HEK293 (cell line): ENCODE measurements at regions not wholly inside any gene's neighbourhood (a gene's known extent, or its start where the extent isn't known, plus 50 kb on each side); places are given as distances from the start of the nearest gene placed in this dataset.
"Not testable (repeated sequence)": the region's sequence is repeated elsewhere in the genome, so short reads cannot be mapped to it uniquely, and the experiment has no call there.

Experiments
- CTCF ChIA-PET: fragments of 350-600 bp; formaldehyde crosslinking; extraction: SDS; loops from one replicate; lab custom pipeline; 2021; ENCODE audit warnings: antibody characterized with exemption; lab: Yijun Ruan, JAX
- POLR2A ChIA-PET: fragments of 300-600 bp; formaldehyde crosslinking; extraction: SDS; loops from one replicate; lab custom pipeline; 2020; ENCODE audit warnings: antibody characterized with exemption, inconsistent platforms; lab: Yijun Ruan, JAX
- H3K27ac ChIP-seq: fragments of 200-500 bp; sonication (Bioruptor generic); 2 replicates; pipeline ENCODE4 v1.5.1; 2014; ENCODE audit warnings: low read depth, low read length, control low read depth, inconsistent platforms; ENCODE audit errors: extremely low read depth
- H3K36me3 ChIP-seq, 2 experiments: fragments of 200-500 bp in 1 of 2; sonication (Bioruptor generic) in 1 of 2; 1 replicate in 1 of 2; 2 replicates in 1 of 2; pipeline ENCODE4 v1.5.1; 2014 to 2017; ENCODE audit warnings: inconsistent platforms in 2 of 2, low read length in 2 of 2; ENCODE audit not compliant: control insufficient read depth in 2 of 2, insufficient read depth in 1 of 2
- H3K4me1 ChIP-seq: fragments of 200-500 bp; sonication (Bioruptor generic); 2 replicates; pipeline ENCODE4 v1.5.1; 2014; ENCODE audit warnings: mild to moderate bottlenecking, low read length, inconsistent platforms; ENCODE audit not compliant: control insufficient read depth, insufficient read depth
- H3K4me3 ChIP-seq: 2 replicates; pipeline ENCODE4 v1.5.1; 2011; ENCODE audit warnings: low read depth, mild to moderate bottlenecking, control low read depth, low read length, moderate library complexity
- H3K9me3 ChIP-seq: fragments of 200-500 bp; sonication (Bioruptor generic); 2 replicates; pipeline ENCODE4 v1.5.1; 2014; ENCODE audit warnings: low read depth, low read length, inconsistent platforms; ENCODE audit not compliant: control insufficient read depth, insufficient read depth
- AEBP2 ChIP-seq: fragments of 450-650 bp; formaldehyde crosslinking; IDR thresholded peaks from 2 replicates; pipeline ENCODE4 v1.5.1; 2016; ENCODE audit warnings: missing biosample characterization, missing genetic modification characterization, borderline replicate concordance
- EGR2 ChIP-seq: fragments of 450-650 bp; formaldehyde crosslinking; IDR thresholded peaks from 2 replicates; pipeline ENCODE4 v1.5.1; 2016; ENCODE audit warnings: low read depth, missing biosample characterization, missing genetic modification characterization
- KLF1 ChIP-seq: fragments of 450-650 bp; formaldehyde crosslinking; IDR thresholded peaks from 2 replicates; pipeline ENCODE4 v1.5.1; 2016; ENCODE audit warnings: missing biosample characterization, missing genetic modification characterization
- KLF7 ChIP-seq: fragments of 450-650 bp; formaldehyde crosslinking; IDR thresholded peaks from 2 replicates; pipeline ENCODE4 v1.5.1; 2016; ENCODE audit warnings: missing biosample characterization, missing genetic modification characterization, borderline replicate concordance
- MYNN ChIP-seq: fragments of 450-650 bp; formaldehyde crosslinking; IDR thresholded peaks from 2 replicates; pipeline ENCODE4 v1.5.1; 2016; ENCODE audit warnings: missing biosample characterization, missing genetic modification characterization, borderline replicate concordance
- SALL2 ChIP-seq: fragments of 450-650 bp; formaldehyde crosslinking; IDR thresholded peaks from 2 replicates; pipeline ENCODE4 v1.5.0; 2017; ENCODE audit warnings: missing biosample characterization, mild to moderate bottlenecking, missing genetic modification characterization, borderline replicate concordance
- SCRT1 ChIP-seq: fragments of 450-650 bp; formaldehyde crosslinking; IDR thresholded peaks from 2 replicates; pipeline ENCODE4 v1.5.1; 2016; ENCODE audit warnings: missing biosample characterization, missing genetic modification characterization, borderline replicate concordance
- SCRT2 ChIP-seq: fragments of 450-650 bp; formaldehyde crosslinking; IDR thresholded peaks from 2 replicates; pipeline ENCODE4 v1.5.1; 2016; ENCODE audit warnings: missing biosample characterization, missing genetic modification characterization
- SP3 ChIP-seq: fragments of 450-650 bp; formaldehyde crosslinking; IDR thresholded peaks from 2 replicates; pipeline ENCODE4 v1.5.1; 2016; ENCODE audit warnings: missing biosample characterization, missing genetic modification characterization
- SP7 ChIP-seq: fragments of 450-650 bp; formaldehyde crosslinking; IDR thresholded peaks from 2 replicates; pipeline ENCODE4 v1.5.1; 2016; ENCODE audit warnings: missing biosample characterization, missing genetic modification characterization
- WT1 ChIP-seq: fragments of 450-650 bp; formaldehyde crosslinking; IDR thresholded peaks from 2 replicates; pipeline ENCODE4 v1.5.1; 2016; ENCODE audit warnings: missing biosample characterization, missing genetic modification characterization
- ZBTB10 ChIP-seq: fragments of 450-650 bp; formaldehyde crosslinking; IDR thresholded peaks from 2 replicates; pipeline ENCODE4 v1.5.1; 2016; ENCODE audit warnings: missing biosample characterization, missing genetic modification characterization
- ZFHX2 ChIP-seq: fragments of 450-650 bp; formaldehyde crosslinking; conservative IDR thresholded peaks from 2 replicates; pipeline ENCODE4 v1.5.1; 2016; ENCODE audit warnings: missing biosample characterization, missing genetic modification characterization
- ZNF18 ChIP-seq: fragments of 450-650 bp; formaldehyde crosslinking; IDR thresholded peaks from 2 replicates; pipeline ENCODE4 v1.5.1; 2016; ENCODE audit warnings: missing biosample characterization, missing genetic modification characterization
- ZNF184 ChIP-seq: fragments of 450-650 bp; IDR thresholded peaks from 2 replicates; pipeline ENCODE4 v1.5.1; 2018; ENCODE audit warnings: missing biosample characterization, mild to moderate bottlenecking, missing genetic modification characterization
- ZNF202 ChIP-seq: fragments of 450-650 bp; formaldehyde crosslinking; IDR thresholded peaks from 2 replicates; pipeline ENCODE4 v1.5.1; 2016; ENCODE audit warnings: missing biosample characterization, missing genetic modification characterization, borderline replicate concordance
- ZNF221 ChIP-seq: fragments of 450-650 bp; formaldehyde crosslinking; IDR thresholded peaks from 2 replicates; pipeline ENCODE4 v1.5.1; 2017; ENCODE audit warnings: missing biosample characterization, missing genetic modification characterization, borderline replicate concordance
- ZNF362 ChIP-seq: fragments of 450-650 bp; formaldehyde crosslinking; IDR thresholded peaks from 2 replicates; pipeline ENCODE4 v1.5.1; 2016; ENCODE audit warnings: missing biosample characterization, missing genetic modification characterization
- ZNF48 ChIP-seq: fragments of 450-650 bp; formaldehyde crosslinking; IDR thresholded peaks from 2 replicates; pipeline ENCODE4 v1.5.1; 2016; ENCODE audit warnings: missing biosample characterization, missing genetic modification characterization
- ZNF521 ChIP-seq: fragments of 450-650 bp; formaldehyde crosslinking; IDR thresholded peaks from 2 replicates; pipeline ENCODE4 v1.5.1; 2017; ENCODE audit warnings: missing biosample characterization, mild to moderate bottlenecking, missing genetic modification characterization
- ZNF645 ChIP-seq: fragments of 450-650 bp; formaldehyde crosslinking; IDR thresholded peaks from 2 replicates; pipeline ENCODE4; 2016; ENCODE audit warnings: missing biosample characterization, missing genetic modification characterization
- ZNF664 ChIP-seq: fragments of 450-650 bp; formaldehyde crosslinking; IDR thresholded peaks from 2 replicates; pipeline ENCODE4 v1.5.1; 2016; ENCODE audit warnings: missing biosample characterization, missing genetic modification characterization
- ZNF670 ChIP-seq: fragments of 450-650 bp; formaldehyde crosslinking; IDR thresholded peaks from 2 replicates; pipeline ENCODE4 v1.5.1; 2016; ENCODE audit warnings: missing biosample characterization, missing genetic modification characterization, low read depth
- ZNF76 ChIP-seq: fragments of 450-650 bp; formaldehyde crosslinking; IDR thresholded peaks from 2 replicates; pipeline ENCODE4; 2016; ENCODE audit warnings: low read depth, missing biosample characterization, missing genetic modification characterization, borderline replicate concordance
- ZNF830 ChIP-seq: fragments of 450-650 bp; IDR thresholded peaks from 2 replicates; pipeline ENCODE4 v1.5.0; 2018; ENCODE audit warnings: missing biosample characterization, missing genetic modification characterization, low read depth, mild to moderate bottlenecking, moderate library complexity
- ZNF837 ChIP-seq: fragments of 450-650 bp; formaldehyde crosslinking; IDR thresholded peaks from 2 replicates; pipeline ENCODE4 v1.5.1; 2016; ENCODE audit warnings: missing biosample characterization, missing genetic modification characterization

GRCh38 chr2:2645162-2645855, 314.2 kb upstream of the MYT1L start (continued):
- TF ChIP-seq ZNF202 (tag by site-specific recombination): no peak
- no peak for TF ChIP-seq WT1 (tag by site-specific recombination)
- TF ChIP-seq ZNF76 (tag by site-specific recombination): no peak
- TF ChIP-seq AEBP2: no peak
- no peak for TF ChIP-seq ZNF837 (tag by site-specific recombination)
- TF ChIP-seq SCRT2: no peak
- TF ChIP-seq ZNF18 (tag by site-specific recombination): no peak

- CTCF ChIA-PET, H3K27ac ChIP-seq, POLR2A ChIA-PET, H3K4me3 ChIP-seq, H3K36me3 ChIP-seq, H3K4me1 ChIP-seq, H3K9me3 ChIP-seq: not testable (repeated sequence)
These were observed 313.7 kb upstream of the MYT1L start for GRCh38 chr2:2644751-2645150.

GRCh38 chr2:2644040-2644439, 313.0 kb upstream of the MYT1L start:
- Histone ChIP-seq H3K27ac (no peak overlapping the region), H3K36me3 (no peaks in the 10 kb centered on the region), H3K4me1 (no peaks in the 10 kb centered on the region), H3K4me3 (no peak overlapping the region), H3K9me3 (no peaks in the 10 kb centered on the region)
- ChIA-PET POLR2A (no interaction called here), CTCF (no interaction called here)
- TF ChIP-seq KLF1 (tag by site-specific recombination): no peak
- TF ChIP-seq EGR2 (tag by site-specific recombination): no peak
- TF ChIP-seq ZNF670 (tag by site-specific recombination): no peak
- TF ChIP-seq ZNF221: no peak
- TF ChIP-seq ZNF362 (tag by site-specific recombination): no peak
- TF ChIP-seq SP7 (tag by site-specific recombination): no peak
- TF ChIP-seq ZNF184: no peak
- TF ChIP-seq ZFHX2 (tag by site-specific recombination): no peak
- no peak for TF ChIP-seq SALL2
- TF ChIP-seq SP3: no peak
- no peak for TF ChIP-seq ZNF645 (tag by site-specific recombination)
- no peak for TF ChIP-seq ZNF830 (tag by site-specific recombination)
- no peak for TF ChIP-seq MYNN
- TF ChIP-seq SCRT1: no peak
- TF ChIP-seq ZNF521: no peak
- no peak for TF ChIP-seq ZNF664 (tag by site-specific recombination)
- TF ChIP-seq ZBTB10: no peak
- TF ChIP-seq ZNF48 (tag by site-specific recombination): no peak
- no peak for TF ChIP-seq KLF7 (tag by site-specific recombination)
